GM04503 (cell line): ENCODE measurements at regions not wholly inside any gene's neighbourhood (a gene's known extent, or its start where the extent isn't known, plus 50 kb on each side); places are given as distances from the start of the nearest gene placed in this dataset.
"Not testable (repeated sequence)": the region's sequence is repeated elsewhere in the genome, so short reads cannot be mapped to it uniquely, and the experiment has no call there.

Experiments
- DNase-seq: peaks from one replicate; pipeline ENCODE4 v3.0.0-alpha.2; 2012; ENCODE audit warnings: low read depth

- not testable (repeated sequence) for DNase-seq
These were observed 296.6 kb upstream of the NBPF12 start for GRCh38 chr1:146641534-146641933.

- DNase-seq = not testable (repeated sequence)
These were observed 297.5 kb upstream of the NBPF12 start for GRCh38 chr1:146640671-146641070.

GRCh38 chr1:146630302-146630701 is 307.8 kb upstream of the NBPF12 start:
- not testable (repeated sequence) for DNase-seq

- not testable (repeated sequence) for DNase-seq
These were observed 319.5 kb upstream of the NBPF12 start for GRCh38 chr1:146618582-146618981.

GRCh38 chr1:146604681-146605080 is 333.4 kb upstream of the NBPF12 start:
- DNase-seq = not testable (repeated sequence)

GRCh38 chr1:146600720-146601307 is 337.3 kb upstream of the NBPF12 start:
- DNase-seq = not testable (repeated sequence)

DNA sequence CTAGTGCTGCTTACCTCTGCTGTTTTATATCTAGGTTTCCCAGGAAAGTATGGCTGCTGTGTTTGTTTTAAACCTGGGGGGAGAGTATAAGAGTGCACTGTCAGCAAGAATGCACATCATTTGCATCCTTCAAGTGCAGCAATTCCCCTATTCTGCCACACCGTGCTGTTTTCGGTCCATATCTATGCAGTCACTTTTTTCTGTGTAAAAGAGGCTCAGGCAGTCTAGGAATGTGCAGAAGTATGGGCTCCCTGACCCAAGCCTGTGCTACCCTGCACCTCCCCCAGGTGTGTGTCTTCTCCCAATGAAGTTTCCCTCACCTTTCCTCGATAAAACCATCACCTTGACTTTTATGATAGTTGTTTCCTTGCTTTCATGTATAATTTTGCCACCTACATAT is 338.2 kb upstream of the NBPF12 start:
- not testable (repeated sequence) for DNase-seq

DNA sequence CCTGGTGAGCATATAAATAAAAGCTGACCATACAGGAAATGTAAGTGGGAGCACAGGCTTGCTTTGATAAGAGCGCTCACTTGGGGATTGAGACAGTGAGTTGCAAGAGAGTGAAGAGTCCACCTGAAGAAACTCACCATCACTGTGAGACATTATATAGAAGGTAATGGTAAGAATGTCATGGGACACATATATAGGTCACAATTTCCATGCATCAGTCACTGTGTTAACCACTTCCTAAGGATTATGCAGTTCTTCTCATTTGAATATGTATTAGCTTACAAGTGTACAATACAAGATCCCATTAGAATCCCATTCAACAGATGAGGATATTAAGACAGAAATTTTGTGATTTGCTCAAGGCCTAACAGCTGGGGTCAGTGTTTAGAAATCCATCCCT is 352.4 kb upstream of the NOTCH2NLA start:
- DNase-seq = not testable (repeated sequence)

- not testable (repeated sequence) for DNase-seq
These were observed 338.7 kb upstream of the NOTCH2NLA start for GRCh38 chr1:146567541-146567940.

DNA sequence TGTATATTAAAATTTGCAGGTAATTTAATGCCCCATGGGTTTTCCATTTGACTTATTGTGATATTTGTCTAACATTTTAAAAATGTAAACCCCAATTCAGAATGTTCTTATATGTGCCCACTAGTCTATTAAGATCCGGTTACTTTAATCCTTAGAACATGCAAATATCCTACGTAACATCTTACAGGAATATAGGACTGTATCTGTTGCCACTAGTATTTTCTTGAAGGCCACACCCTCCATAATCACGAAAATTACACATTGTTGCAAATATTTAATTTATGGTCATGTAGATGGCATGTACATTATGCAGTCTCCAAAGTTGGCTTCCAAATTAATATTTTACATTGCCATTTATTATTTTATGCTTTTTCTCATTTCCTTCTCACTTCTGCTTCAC is 329.2 kb upstream of the NOTCH2NLA start:
- not testable (repeated sequence) for DNase-seq

GRCh38 chr1:146556405-146556804 is 327.6 kb upstream of the NOTCH2NLA start:
- DNase-seq = not testable (repeated sequence)

GRCh38 chr1:146552414-146552813 is 323.6 kb upstream of the NOTCH2NLA start:
- not testable (repeated sequence) for DNase-seq

DNA sequence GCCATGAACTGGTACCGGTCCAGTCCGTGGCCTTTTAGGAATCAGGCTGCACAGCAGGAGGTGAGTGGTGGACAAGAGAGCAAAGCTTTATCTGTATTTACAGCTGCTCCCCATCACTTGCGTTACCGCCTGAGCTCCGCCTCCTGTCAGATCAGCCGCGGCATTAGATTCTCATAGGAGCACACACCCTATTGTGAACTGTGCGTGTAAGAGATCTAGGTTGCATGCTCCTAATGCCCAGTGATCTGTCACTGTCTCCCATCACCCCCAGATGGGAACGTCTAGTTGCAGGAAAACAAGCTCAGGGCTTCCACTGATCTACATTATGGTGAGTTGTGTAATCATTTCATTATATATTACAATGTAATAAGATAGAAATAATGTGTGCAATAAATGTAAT is 319.9 kb upstream of the NOTCH2NLA start:
- DNase-seq = not testable (repeated sequence)

- not testable (repeated sequence) for DNase-seq
These were observed 317.4 kb upstream of the NOTCH2NLA start for GRCh38 chr1:146546189-146546588.

GRCh38 chr1:146537775-146538373 is 309.1 kb upstream of the NOTCH2NLA start:
- not testable (repeated sequence) for DNase-seq

GRCh38 chr1:146536028-146536427 is 307.2 kb upstream of the NOTCH2NLA start:
- not testable (repeated sequence) for DNase-seq

DNA sequence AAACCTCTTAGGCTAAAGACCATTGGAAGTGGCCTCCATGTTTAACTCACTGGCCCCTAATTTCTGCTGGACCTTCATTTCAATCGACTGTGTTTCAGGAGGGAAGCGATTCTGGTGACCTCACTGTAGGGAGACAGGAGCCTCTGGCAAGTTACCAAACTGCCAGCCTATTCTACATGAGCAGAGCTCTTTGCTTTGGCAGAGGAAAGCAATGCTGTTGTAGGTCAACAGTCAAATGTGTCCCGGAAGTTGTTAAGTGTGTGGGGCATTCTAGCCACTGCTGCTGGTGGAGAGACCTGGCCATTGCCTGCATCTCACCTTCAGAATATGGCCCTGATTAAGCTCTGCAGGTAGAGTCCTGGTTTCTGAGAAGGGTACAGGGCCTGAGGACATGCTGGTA is 306.8 kb upstream of the NOTCH2NLA start:
- not testable (repeated sequence) for DNase-seq

DNA sequence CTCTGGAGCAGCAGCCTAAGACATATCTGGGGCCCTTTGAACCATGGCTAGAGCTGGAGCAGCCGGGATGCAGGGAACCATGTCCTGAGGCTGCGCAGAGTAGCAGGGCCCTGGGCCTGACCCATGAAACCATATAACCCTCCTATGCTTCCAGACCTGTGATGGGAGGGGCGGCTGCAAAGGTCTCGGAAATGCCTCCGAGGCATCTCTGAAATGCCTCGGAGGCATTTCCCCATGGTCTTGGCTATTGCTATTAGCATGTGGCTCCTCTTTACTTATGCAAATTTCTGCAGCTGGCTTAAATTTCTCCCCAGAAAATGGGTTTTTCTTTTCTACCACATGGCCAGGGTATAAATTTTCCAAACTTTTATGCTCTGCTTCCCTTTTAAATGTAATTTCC is 302.1 kb upstream of the NOTCH2NLA start:
- not testable (repeated sequence) for DNase-seq

DNA sequence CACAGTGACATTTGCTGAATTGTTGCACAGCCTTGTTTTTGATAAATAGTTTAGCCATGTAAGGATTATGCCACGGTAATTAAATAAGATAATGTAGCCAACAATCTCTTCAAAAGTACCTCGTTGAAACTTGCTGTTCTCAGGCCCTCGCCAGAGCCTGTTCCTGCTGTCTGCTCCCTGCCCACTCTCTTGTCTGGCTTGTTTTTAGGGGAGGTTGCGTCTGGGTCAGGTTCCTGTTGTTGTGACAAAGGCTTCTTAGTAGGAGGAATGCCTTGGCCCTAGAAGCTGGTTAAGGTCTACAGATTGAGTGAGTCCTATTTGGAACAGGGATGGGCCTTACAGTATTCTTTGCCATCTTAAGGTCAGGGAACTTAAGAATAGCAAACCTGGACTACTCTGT is 294.0 kb upstream of the NOTCH2NLA start:
- DNase-seq = not testable (repeated sequence)

DNA sequence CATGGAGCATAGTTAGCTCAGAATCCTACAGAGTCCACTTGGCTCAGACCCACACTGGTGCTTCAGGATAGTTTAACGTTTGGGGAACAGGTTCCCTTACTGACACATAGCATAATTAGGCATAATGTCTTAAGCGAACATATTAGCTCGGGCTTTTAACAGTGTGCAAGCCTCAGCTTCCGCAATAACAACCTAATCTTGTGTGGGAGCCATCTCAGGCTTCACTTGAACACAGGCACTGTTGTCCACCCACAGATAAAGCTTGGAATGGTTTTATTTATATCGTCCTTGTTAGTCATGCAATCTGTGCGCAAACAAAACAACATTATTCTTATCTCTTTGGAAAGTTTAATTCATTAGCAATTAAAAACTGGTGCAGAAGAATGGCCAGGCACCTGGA is 293.5 kb upstream of the NOTCH2NLA start:
- not testable (repeated sequence) for DNase-seq

GRCh38 chr1:146521804-146522203 is 293.0 kb upstream of the NOTCH2NLA start:
- DNase-seq = not testable (repeated sequence)

DNA sequence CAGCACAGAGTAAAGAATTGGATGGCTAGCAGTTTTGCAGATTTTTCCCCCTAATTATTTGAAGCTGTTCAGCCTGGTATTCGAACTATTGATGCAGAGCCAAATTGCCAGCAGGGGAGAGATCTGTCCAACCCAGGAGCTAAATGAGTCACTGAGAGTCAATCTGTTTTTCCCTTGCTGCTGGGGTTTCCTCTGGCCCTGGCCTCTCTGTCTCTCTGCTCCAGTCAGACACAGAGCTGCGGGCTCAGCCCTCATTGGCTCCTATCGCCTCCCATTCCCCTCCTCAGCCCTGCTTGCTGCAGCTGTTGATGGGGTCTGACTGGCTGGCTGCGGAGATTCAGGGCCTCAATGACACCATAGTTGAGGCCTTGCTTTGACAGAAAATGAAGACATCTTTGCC is 284.9 kb upstream of the NOTCH2NLA start:
- DNase-seq = not testable (repeated sequence)

GRCh38 chr1:146511047-146511777 is 282.4 kb upstream of the NOTCH2NLA start:
- not testable (repeated sequence) for DNase-seq
